Fibroblast of gingiva (primary cell): ENCODE measurements at regions not wholly inside any gene's neighbourhood (a gene's known extent, or its start where the extent isn't known, plus 50 kb on each side); places are given as distances from the start of the nearest gene placed in this dataset.
A peak's percentile ranks its signal among the peaks of the same experiment; 100 is the strongest.

Experiments
- DNase-seq: peaks from one replicate; pipeline ENCODE4 v3.0.0-alpha.2; 2011; ENCODE audit warnings: low read depth

DNA sequence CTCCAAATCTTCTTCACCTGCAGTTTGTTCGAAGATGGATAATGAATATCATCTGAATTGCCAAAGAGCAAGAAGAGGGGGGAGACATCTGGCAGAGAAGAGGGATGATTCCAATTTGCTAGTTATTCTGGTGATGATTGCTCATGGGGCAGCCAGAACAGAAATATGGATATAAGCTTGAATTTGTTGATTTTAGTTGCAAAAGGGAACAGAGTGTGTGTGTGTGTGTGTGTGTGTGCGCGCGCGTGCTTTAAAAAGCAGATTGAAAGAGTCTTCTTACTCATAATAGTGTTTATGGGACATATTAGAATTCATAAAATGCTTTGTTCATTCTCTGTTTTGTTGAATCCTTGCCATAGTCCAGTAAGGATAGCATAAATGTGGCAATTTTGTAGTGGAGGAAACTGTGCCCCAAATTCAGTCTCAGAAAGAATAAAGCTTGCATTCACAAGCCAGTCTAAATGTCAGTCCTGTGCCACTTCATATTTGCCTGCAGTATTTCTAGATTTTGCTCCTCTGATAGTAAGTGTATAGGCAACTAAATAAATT is 436.3 kb upstream of the KLF4 start:
- peak; percentile 62 for DNase-seq

GRCh38 chr9:107922260-107922659 is 432.7 kb upstream of the KLF4 start:
- DNase-seq = peak; percentile 50

DNA sequence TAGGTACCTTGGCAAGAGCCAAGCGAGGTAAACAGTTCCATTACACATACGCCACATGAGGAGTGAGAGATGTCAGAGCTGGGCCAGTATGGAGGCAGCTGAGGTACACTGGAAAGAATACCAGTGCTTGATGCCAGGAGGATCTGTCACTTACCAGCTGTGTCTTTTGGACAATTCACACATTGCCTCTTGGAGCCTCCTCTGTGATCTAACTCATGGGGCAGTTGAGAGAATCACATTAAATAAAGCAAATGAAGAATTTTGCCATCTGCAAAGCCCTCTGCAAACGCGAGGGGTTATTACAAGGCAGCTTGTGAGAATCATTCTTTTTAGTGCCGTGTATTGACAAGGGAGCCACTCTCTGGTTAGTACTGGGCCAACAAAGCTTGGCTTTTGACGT is 429.7 kb upstream of the KLF4 start:
- DNase-seq = no peak

- no peak for DNase-seq
These were observed 429.2 kb upstream of the KLF4 start for GRCh38 chr9:107918749-107919148.

GRCh38 chr9:107914151-107914550 is 424.6 kb upstream of the KLF4 start:
- DNase-seq = no peak

- no peak for DNase-seq
These were observed 418.1 kb upstream of the KLF4 start for GRCh38 chr9:107907715-107908114.

GRCh38 chr9:107907255-107907654 is 417.7 kb upstream of the KLF4 start:
- DNase-seq = no peak

GRCh38 chr9:107906074-107906473 is 416.5 kb upstream of the KLF4 start:
- DNase-seq = no peak

GRCh38 chr9:107905308-107906020 is 415.9 kb upstream of the KLF4 start:
- peak; percentile 87 for DNase-seq

DNA sequence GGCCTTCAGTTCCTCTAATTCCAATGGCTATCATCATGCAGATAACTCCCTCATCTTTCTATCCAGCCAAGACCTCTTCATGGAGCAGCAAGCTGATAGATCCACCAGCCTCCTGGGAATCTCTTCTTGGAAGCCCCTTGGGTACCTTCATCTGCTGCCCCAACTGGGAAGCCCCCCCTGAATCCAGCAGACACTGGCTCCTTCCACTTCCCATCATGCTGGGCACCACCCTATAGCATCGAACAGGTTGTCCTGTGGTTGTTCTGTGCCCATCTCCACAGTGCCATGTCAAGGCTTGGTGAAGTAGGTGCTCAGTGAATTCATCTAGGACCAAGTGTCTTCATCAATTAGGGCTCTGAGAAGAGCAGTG is 410.4 kb upstream of the KLF4 start:
- DNase-seq = no peak

DNA sequence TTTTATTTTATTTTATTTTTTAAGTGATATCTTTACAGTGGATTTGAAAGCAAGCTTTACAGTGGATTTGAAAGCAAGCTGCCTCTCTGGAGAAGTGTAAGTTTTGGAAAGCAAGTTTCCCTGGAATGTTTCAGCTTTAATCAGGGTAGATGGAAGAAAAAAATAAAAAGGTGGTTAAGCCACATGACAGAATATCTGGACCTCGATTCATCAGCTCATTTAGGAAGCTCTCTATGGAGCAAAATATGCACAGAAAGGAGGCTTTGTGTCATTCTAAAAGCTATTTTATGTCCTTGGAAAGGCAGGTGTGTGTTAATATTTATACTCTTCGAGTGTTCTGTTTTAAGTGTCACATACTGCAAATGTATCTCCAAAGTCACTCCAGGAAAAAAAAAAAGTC is 409.2 kb upstream of the KLF4 start:
- DNase-seq = no peak

GRCh38 chr9:107896544-107896943 is 407.0 kb upstream of the KLF4 start:
- DNase-seq = no peak

- peak; percentile 89 for DNase-seq
These were observed 406.0 kb upstream of the KLF4 start for GRCh38 chr9:107895501-107896001.

DNA sequence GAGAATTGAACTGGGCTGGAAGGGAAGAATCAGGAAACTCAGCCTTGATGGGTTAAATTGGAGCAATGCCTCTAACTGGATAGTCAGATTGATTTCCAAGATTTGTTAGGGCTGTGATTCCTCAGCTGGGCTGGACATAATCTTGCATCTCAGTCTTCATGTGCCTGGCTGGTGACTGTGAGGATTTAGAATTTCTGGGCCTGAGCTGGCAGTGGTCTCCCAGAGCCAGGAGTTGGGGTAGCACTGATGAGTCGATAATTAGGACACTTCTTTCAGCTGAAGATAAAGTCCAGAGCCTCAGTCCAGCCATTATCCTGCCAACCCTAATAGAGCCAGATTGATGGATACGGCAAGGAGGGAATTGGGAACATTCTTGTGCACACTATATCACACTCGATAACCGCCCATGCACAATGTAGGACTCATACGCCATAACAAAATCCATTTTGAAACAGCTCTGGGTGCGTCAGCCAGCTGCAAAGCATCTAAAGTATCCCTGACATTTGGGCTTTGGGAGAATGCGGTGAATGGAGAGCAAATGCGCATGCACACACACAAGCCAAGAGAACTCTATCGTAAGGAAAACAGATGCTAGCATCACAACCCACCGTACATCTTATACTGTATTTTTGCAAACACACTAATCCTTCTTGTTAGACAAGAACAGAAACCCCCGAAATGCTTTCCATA is 405.1 kb upstream of the KLF4 start:
- DNase-seq = peak; percentile 86

GRCh38 chr9:107890921-107891465 is 401.4 kb upstream of the KLF4 start:
- DNase-seq = no peak

GRCh38 chr9:107888773-107889227 is 399.2 kb upstream of the KLF4 start:
- peak; percentile 95 for DNase-seq

GRCh38 chr9:107886826-107887225 is 397.3 kb upstream of the KLF4 start:
- DNase-seq = no peak

- no peak for DNase-seq
These were observed 394.0 kb upstream of the KLF4 start for GRCh38 chr9:107883496-107884124.

DNA sequence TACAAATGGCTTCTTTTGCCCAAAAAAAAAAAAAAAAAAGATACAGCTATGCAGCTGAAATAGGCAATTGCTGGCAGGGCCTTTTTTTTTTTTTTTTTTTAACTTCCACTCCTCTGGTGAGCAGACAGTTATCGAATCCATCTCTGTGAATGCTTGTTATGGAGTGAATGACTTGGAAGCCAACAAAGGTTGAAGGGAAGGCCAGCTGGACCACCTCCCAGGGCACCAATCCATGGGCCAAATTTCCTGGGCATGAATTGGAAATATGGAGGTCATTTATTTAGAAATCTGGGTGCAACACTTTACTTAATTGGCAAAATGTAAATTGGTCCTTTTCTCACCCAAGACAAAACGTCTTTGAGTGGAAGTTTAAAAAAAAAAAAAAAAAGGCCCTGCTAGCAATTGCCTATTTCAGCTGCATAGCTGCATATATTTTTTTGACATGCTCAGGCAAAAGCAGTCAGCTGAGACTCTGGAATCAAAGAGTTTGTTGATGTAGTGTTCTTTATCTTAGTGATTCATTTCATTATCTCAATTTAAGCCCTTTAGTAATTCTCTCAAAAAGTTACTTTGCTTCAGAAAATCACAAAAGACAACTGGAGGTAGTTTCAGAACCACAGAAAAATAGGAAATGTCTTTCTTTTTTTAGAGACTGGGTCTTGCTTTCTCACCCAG is 392.2 kb upstream of the KLF4 start:
- DNase-seq = no peak

- DNase-seq = no peak
These were observed 388.9 kb upstream of the KLF4 start for GRCh38 chr9:107878462-107878861.

- peak; percentile 97 for DNase-seq
These were observed 386.0 kb upstream of the KLF4 start for GRCh38 chr9:107875571-107875980.
